Neural crest cell (in vitro differentiated cells): ENCODE measurements at regions not wholly inside any gene's neighbourhood (a gene's known extent, or its start where the extent isn't known, plus 50 kb on each side); places are given as distances from the start of the nearest gene placed in this dataset.

ENCODE experiments used
- DNase-seq: peaks from one replicate; pipeline ENCODE4 v3.0.0; 2021; ENCODE audit warnings: low read depth, mixed read lengths, low spot score
- H3K27ac Mint-ChIP-seq: one replicate; pipeline ENCODE4 v1.8.0; 2021; ENCODE audit warnings: mild to moderate bottlenecking, mixed read lengths; ENCODE audit not compliant: unreplicated experiment
- H3K27me3 Mint-ChIP-seq: 2 replicates; pipeline ENCODE4 v1.8.0; 2021; ENCODE audit warnings: low read depth, mild to moderate bottlenecking, mixed read lengths
- H3K36me3 Mint-ChIP-seq: 2 replicates; pipeline ENCODE4 v1.8.0; 2021; ENCODE audit warnings: low read depth, mild to moderate bottlenecking, mixed read lengths
- H3K4me1 Mint-ChIP-seq: 2 replicates; pipeline ENCODE4 v1.8.0; 2021; ENCODE audit warnings: mixed read lengths
- H3K4me3 Mint-ChIP-seq: one replicate; pipeline ENCODE4 v1.8.0; 2021; ENCODE audit warnings: mild to moderate bottlenecking, mixed read lengths
- H3K9me3 Mint-ChIP-seq: 2 replicates; pipeline ENCODE4 v1.8.0; 2021; ENCODE audit warnings: mixed read lengths
- CTCF ChIP-seq: fragments of 200-600 bp; sonication (generic); conservative IDR thresholded peaks from 2 replicates; pipeline ENCODE4 v1.5.0; 2021; ENCODE audit warnings: antibody characterized with exemption, mild to moderate bottlenecking

- no peaks in the 10 kb centered on the region for H3K27me3 Mint-ChIP-seq
- H3K36me3 Mint-ChIP-seq, result no peaks in the 10 kb centered on the region
- no peak for DNase-seq
- no peaks in the 10 kb centered on the region for H3K4me1 Mint-ChIP-seq
- no peak for TF ChIP-seq CTCF
- no peak overlapping the region for H3K27ac Mint-ChIP-seq
- H3K4me3 Mint-ChIP-seq, result no peak overlapping the region
- H3K9me3 Mint-ChIP-seq, result no peaks in the 10 kb centered on the region
Observed at GRCh38 chrX:126886997-126887396, 67.5 kb downstream of the PRR32 start.

GRCh38 chrX:126900937-126901336 lies 81.4 kb downstream of the PRR32 start:
- Mint-ChIP-seq H3K27me3 (no peaks in the 10 kb centered on the region), H3K27ac (no peak overlapping the region), H3K4me1 (no peaks in the 10 kb centered on the region), H3K4me3 (no peak overlapping the region), H3K36me3 (no peaks in the 10 kb centered on the region), H3K9me3 (no peaks in the 10 kb centered on the region)
- TF ChIP-seq CTCF, result no peak
- no peak for DNase-seq

- DNase-seq, result no peak
- H3K4me3 Mint-ChIP-seq, result no peak overlapping the region
- H3K36me3 Mint-ChIP-seq, result no peaks in the 10 kb centered on the region
- no peak for TF ChIP-seq CTCF
- H3K27me3 Mint-ChIP-seq, result no peaks in the 10 kb centered on the region
- H3K27ac Mint-ChIP-seq, result no peak overlapping the region
- peaks cover 13% of the 10 kb centered on the region for H3K9me3 Mint-ChIP-seq
- H3K4me1 Mint-ChIP-seq, result no peaks in the 10 kb centered on the region
Observed at GRCh38 chrX:126929071-126929470, 109.5 kb downstream of the PRR32 start.

GRCh38 chrX:126967225-126967624 lies 147.7 kb downstream of the PRR32 start:
- DNase-seq, result no peak
- peaks cover 3% of the 10 kb centered on the region for H3K4me1 Mint-ChIP-seq
- no peak for TF ChIP-seq CTCF
- H3K36me3 Mint-ChIP-seq, result peaks cover 5% of the 10 kb centered on the region
- H3K27me3 Mint-ChIP-seq, result no peaks in the 10 kb centered on the region
- no peak overlapping the region for H3K27ac Mint-ChIP-seq
- no peak overlapping the region for H3K4me3 Mint-ChIP-seq
- H3K9me3 Mint-ChIP-seq, result peaks cover 10% of the 10 kb centered on the region

GRCh38 chrX:126982158-126982557 lies 162.6 kb downstream of the PRR32 start:
- TF ChIP-seq CTCF, result no peak
- Mint-ChIP-seq H3K4me3 (no peak overlapping the region), H3K27ac (no peak overlapping the region), H3K9me3 (no peaks in the 10 kb centered on the region), H3K4me1 (no peaks in the 10 kb centered on the region), H3K27me3 (no peaks in the 10 kb centered on the region), H3K36me3 (no peaks in the 10 kb centered on the region)
- no peak for DNase-seq

- no peaks in the 10 kb centered on the region for H3K4me1 Mint-ChIP-seq
- no peaks in the 10 kb centered on the region for H3K36me3 Mint-ChIP-seq
- no peaks in the 10 kb centered on the region for H3K27me3 Mint-ChIP-seq
- DNase-seq, result no peak
- no peak overlapping the region for H3K4me3 Mint-ChIP-seq
- H3K27ac Mint-ChIP-seq, result no peak overlapping the region
- no peak for TF ChIP-seq CTCF
- H3K9me3 Mint-ChIP-seq, result peaks cover 2% of the 10 kb centered on the region
Observed at GRCh38 chrX:126985027-126985426, 165.5 kb downstream of the PRR32 start.
